ENCODE measurements at regions not wholly inside any gene's neighbourhood (a gene's known extent, or its start where the extent isn't known, plus 50 kb on each side); places are given as distances from the start of the nearest gene placed in this dataset.

DNA sequence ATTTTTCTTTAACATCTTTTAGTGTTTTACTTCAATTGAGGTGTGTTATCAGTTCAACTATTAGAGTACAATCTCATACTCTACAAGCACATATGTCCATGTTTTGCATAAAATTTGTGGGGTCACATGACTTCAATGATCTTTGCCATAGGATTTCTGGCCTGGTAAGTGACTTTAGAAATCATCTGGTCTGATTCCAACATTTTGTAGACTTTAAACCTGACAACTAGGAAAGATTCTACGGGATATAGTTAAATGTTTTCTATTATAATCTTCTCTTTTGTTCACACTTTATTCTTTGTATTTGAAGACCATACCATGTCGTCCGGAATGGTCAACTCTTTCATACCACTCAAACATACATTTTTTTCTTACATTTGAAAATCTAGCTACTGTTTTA lies 62.0 kb upstream of the NEUROD1 start:
- H3K27me3 ChIP-seq (ENCODE audit: control insufficient read depth, low read length), result no peaks in the 10 kb centered on the region
- H3K79me2 ChIP-seq (ENCODE audit: control insufficient read depth, low read length), result no peaks in the 10 kb centered on the region
- H3K36me3 ChIP-seq (ENCODE audit: control insufficient read depth, low read length), result no peaks in the 10 kb centered on the region
- TF ChIP-seq EZH2phosphoT487 (IDR thresholded peaks at IDR 0.05; ENCODE audit: borderline replicate concordance, low read length), result no peak
- TF ChIP-seq, protein P1, sequence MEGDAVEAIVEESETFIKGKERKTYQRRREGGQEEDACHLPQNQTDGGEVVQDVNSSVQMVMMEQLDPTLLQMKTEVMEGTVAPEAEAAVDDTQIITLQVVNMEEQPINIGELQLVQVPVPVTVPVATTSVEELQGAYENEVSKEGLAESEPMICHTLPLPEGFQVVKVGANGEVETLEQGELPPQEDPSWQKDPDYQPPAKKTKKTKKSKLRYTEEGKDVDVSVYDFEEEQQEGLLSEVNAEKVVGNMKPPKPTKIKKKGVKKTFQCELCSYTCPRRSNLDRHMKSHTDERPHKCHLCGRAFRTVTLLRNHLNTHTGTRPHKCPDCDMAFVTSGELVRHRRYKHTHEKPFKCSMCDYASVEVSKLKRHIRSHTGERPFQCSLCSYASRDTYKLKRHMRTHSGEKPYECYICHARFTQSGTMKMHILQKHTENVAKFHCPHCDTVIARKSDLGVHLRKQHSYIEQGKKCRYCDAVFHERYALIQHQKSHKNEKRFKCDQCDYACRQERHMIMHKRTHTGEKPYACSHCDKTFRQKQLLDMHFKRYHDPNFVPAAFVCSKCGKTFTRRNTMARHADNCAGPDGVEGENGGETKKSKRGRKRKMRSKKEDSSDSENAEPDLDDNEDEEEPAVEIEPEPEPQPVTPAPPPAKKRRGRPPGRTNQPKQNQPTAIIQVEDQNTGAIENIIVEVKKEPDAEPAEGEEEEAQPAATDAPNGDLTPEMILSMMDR (IDR thresholded peaks at IDR 0.05; ENCODE audit: low read depth, low read length, poor library complexity, severe bottlenecking), result no peak
- H3K4me2 ChIP-seq (ENCODE audit: low read length), result no peak overlapping the region
- H3K9me3 ChIP-seq (ENCODE audit: control insufficient read depth, insufficient read depth, low read length), result no peaks in the 10 kb centered on the region
- no peak overlapping the region for H3K27ac ChIP-seq (ENCODE audit: low read depth, low read length)
- H4K20me1 ChIP-seq (ENCODE audit: control insufficient read depth, insufficient read depth, low read depth, low read length), result no peaks in the 10 kb centered on the region
- H3K9me2 ChIP-seq (replicated peaks; ENCODE audit: control insufficient read depth, low read length), result no peaks in the 10 kb centered on the region
- H3F3A ChIP-seq (ENCODE audit: control insufficient read depth, insufficient read depth), result no peaks in the 10 kb centered on the region
- H3K4me1 ChIP-seq (ENCODE audit: control insufficient read depth, low read length), result peaks cover 5% of the 10 kb centered on the region
- H3K4me3 ChIP-seq (ENCODE audit: low read length), result no peak overlapping the region

DNA sequence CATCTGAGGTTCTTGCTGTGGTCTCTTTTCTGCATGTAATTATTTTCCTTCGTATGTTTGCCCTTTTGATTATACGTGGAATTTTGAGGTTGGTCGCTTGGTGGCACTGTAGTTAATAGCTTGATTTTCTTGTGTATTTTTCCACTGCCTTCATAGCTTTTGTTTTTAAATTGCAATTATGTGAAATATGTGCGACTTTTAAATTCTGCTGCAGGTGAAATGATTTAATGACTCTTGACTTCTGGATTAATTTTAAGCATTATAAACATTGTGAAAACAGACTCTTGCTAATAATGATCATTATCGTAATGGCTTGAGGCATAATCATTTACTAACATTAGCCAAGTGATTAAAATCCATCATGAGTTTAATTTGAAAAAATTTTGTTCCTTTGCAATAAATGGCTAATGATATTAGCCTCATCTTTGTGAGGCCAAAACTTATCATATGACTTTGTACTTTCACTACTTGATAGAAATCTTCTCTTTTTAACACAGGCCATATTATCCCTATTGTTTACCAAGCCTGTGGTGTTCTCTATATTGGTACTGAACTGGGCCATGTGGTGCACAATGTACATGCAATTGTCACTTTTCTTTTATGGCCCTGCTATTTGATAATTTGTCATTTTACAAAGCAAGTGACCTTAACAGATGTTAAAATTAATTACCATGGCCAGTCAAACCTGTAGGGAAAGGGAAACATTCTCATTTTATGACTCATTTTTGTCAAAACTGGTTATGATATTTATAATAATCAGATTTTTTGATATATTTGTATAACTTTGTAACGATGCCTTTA lies 62.8 kb upstream of the NEUROD1 start:
- H3K4me1 ChIP-seq (ENCODE audit: control insufficient read depth, low read length), result peaks cover 5% of the 10 kb centered on the region
- no peaks in the 10 kb centered on the region for H3K36me3 ChIP-seq (ENCODE audit: control insufficient read depth, low read length)
- no peaks in the 10 kb centered on the region for H3F3A ChIP-seq (ENCODE audit: control insufficient read depth, insufficient read depth)
- H3K9me3 ChIP-seq (ENCODE audit: control insufficient read depth, insufficient read depth, low read length), result peaks cover 3% of the 10 kb centered on the region; the same call in 1 of the 2 replicates
- H3K4me3 ChIP-seq (ENCODE audit: low read length), result no peak overlapping the region
- H3K9me2 ChIP-seq (replicated peaks; ENCODE audit: control insufficient read depth, low read length), result no peaks in the 10 kb centered on the region
- H3K79me2 ChIP-seq (ENCODE audit: control insufficient read depth, low read length), result no peaks in the 10 kb centered on the region
- H4K20me1 ChIP-seq (ENCODE audit: control insufficient read depth, insufficient read depth, low read depth, low read length), result no peaks in the 10 kb centered on the region
- peak overlapping the region; percentile 13; the same call in 1 of the 2 replicates for H3K4me2 ChIP-seq (ENCODE audit: low read length)
- no peaks in the 10 kb centered on the region for H3K27me3 ChIP-seq (ENCODE audit: control insufficient read depth, low read length)
- TF ChIP-seq EZH2phosphoT487 (IDR thresholded peaks at IDR 0.05; ENCODE audit: borderline replicate concordance, low read length), result no peak
- TF ChIP-seq, protein P1 (IDR thresholded peaks at IDR 0.05; ENCODE audit: low read depth, low read length, poor library complexity, severe bottlenecking), result peak; percentile 70
- H3K27ac ChIP-seq (ENCODE audit: low read depth, low read length), result no peak overlapping the region

- H3F3A ChIP-seq (ENCODE audit: control insufficient read depth, insufficient read depth), result no peaks in the 10 kb centered on the region
- H3K79me2 ChIP-seq (ENCODE audit: control insufficient read depth, low read length), result no peaks in the 10 kb centered on the region
- H3K4me3 ChIP-seq (ENCODE audit: low read length), result no peak overlapping the region
- no peaks in the 10 kb centered on the region for H3K36me3 ChIP-seq (ENCODE audit: control insufficient read depth, low read length)
- H3K27ac ChIP-seq (ENCODE audit: low read depth, low read length), result no peak overlapping the region
- H3K9me3 ChIP-seq (ENCODE audit: control insufficient read depth, insufficient read depth, low read length), result peaks cover 3% of the 10 kb centered on the region; the same call in 1 of the 2 replicates
- no peaks in the 10 kb centered on the region for H3K9me2 ChIP-seq (replicated peaks; ENCODE audit: control insufficient read depth, low read length)
- no peaks in the 10 kb centered on the region for H4K20me1 ChIP-seq (ENCODE audit: control insufficient read depth, insufficient read depth, low read depth, low read length)
- H3K4me1 ChIP-seq (ENCODE audit: control insufficient read depth, low read length), result peaks cover 5% of the 10 kb centered on the region
- H3K4me2 ChIP-seq (ENCODE audit: low read length), result no peak overlapping the region
- TF ChIP-seq EZH2phosphoT487 (IDR thresholded peaks at IDR 0.05; ENCODE audit: borderline replicate concordance, low read length), result no peak
- TF ChIP-seq, protein P1 (IDR thresholded peaks at IDR 0.05; ENCODE audit: low read depth, low read length, poor library complexity, severe bottlenecking), result no peak
- no peaks in the 10 kb centered on the region for H3K27me3 ChIP-seq (ENCODE audit: control insufficient read depth, low read length)
These were observed 63.4 kb upstream of the NEUROD1 start for GRCh38 chr2:181743723-181744031.
